HG03571 (cell line): ENCODE measurements at regions not wholly inside any gene's neighbourhood (a gene's known extent, or its start where the extent isn't known, plus 50 kb on each side); places are given as distances from the start of the nearest gene placed in this dataset.

ENCODE experiments used
- ATAC-seq: cut with Tn5 transposase; IDR thresholded peaks from one replicate; pipeline ENCODE4 v1.9.1; 2021; ENCODE audit not compliant: unreplicated experiment

DNA sequence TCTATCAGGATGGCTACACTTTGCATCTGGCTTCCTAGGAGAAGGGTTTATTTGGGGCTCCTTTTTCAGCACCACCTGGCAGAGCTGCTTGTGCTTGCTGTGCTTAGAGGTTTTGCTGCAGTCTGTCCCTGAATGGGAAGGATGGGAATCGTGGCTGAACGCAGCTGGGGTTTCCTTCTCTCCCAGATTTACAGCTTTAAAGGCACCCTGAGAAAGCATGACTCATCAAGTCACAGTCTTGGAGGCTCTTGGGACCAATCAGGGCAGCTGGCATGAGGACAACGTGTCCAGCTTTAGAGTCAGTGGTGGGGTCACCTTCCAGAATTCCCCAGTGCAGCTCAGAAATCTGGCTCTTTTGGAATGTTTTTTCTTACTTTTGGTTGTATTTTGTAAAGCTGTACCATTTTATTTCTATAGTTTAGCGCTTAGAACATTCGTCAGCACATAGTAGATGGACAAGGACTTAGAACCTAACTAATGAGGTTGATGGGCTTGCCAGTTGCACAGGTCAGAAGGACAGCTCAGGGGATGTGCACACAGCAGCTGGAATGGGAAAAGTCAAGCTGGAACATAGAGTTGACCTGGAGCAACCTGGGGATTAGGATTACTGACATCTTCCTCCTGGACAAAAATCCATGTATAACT is 222.6 kb downstream of the PRDM2 start:
- ATAC-seq, result no peak

DNA sequence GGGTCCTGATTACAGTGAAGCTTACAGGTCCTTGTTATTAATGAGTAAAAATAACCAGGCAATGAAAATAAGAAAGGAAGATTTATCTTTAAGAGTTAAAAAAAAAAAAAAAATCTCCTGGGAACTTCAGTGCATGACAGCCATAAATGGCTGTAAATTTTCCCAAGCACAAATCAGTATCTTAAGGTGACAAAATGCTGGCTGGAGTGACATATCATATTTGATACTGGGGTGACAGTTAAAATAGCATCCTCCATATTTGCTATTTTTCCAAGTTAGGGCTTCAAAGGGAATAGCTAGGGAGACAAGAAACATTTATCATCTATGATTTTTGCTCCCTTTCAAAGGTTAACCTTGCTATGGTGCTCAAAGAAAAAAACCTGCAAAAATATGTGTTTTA is 226.6 kb downstream of the PRDM2 start:
- ATAC-seq, result no peak

DNA sequence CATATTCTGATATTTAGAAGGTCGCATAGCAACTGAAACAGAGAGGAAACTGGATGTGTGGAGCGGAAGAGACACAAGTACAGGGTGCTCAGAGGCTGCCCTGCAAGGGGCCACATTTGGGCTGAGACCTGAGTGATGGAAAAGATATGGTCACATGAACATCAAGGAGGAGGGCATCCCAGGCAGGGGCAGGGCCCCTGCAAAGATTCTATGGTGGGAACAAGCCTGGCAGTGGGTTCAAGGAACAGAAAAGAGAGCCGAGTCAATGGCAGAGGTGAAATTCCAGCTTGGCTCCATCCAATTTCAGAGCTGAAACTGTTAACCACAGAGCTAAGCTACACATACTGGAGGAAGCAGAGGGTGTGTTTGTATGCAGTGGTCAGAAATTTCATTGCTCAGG is 227.7 kb downstream of the PRDM2 start:
- no peak for ATAC-seq

DNA sequence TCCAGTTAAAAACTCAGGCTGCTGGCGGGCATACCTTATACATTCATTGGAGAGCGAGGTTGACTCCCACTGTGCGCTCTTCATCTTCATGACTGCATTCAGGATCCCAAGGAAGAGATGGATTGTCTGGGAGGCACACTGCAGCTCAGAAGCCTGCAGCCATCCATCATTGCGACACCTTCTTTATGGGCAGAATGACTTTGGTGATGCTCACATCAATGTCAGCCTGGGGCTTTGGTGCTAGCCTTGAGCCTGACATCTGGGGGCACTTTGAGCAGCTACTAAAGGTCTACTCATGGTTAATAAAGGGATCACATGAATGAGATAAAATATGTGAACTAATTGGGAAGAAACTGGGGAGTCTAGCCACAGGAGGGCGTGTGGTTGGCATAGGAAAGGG is 229.3 kb downstream of the PRDM2 start:
- no peak for ATAC-seq

DNA sequence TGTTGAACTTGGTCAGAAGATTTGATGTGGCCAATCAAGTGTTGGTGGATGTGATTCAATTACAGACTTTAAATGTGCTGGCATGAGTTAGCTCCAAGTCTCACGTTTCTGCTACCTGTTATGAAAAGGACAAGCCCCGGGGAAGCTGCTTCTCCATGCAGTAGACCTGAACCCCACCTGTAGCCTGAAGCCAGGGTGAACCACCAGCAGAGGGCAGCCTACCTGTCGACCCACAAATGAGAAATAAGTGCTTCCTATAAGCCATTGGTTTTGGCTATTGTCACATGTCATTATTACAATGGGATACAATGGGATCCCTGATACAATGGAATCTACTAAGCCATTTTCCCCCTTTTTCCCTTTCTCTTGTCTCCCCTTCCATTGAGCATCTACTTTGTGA is 230.2 kb downstream of the PRDM2 start:
- no peak for ATAC-seq

DNA sequence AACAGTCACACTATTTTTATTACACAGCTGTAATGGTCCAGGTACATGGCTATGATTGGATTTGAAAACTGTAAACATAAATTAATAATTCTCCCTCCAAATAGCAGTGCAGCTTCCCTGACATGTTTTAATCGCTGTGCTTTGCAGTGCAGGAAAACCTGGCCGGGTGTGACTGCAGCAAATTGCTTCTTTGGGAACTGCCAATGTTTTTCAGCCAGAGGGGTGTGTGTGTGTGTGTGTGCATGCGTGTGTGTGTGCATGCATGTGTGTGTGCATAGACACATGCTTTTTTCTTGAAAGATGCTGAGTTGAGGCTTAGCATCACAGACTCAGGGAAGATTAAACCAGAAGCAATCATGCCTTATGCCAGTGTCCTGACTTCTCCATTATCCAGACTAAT is 231.2 kb downstream of the PRDM2 start:
- no peak for ATAC-seq

DNA sequence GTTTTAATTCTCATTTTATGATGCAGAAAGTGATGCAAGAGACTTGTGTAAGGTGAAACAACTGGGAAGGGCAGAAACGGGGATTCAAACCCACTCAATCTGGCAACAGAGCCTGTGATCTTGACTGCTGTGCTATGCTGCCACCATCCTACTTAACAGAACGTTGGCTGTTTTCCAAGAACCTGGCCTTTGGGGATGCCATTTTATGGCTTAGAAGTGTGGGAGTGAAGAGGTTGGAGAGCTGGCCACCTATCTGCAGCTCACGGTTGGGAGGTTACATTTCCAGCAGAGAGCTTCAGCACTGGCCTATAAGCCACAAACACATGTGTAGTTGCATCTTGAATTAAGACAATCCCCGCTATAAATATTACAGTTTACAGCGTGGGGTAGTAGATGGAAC is 235.3 kb downstream of the PRDM2 start:
- no peak for ATAC-seq

DNA sequence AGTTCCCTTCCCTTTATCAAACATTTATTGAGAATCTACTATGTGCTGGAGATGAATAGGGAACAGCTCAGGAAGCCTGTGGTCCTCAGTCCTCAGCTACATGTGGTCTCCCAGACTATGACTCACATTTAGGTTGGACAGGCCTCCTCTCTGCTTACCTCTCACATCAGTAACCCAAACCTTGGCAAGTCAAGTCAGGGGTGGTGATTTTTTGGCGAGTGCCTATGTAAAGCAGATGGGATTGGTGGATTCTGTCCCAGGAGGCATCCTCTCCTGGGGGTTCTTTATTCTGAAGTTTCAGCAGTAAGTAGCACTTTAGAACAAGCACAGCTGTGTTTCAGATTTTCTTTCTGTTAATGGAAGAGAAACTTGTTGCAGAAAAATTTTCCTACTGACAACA is 241.3 kb downstream of the PRDM2 start:
- no peak for ATAC-seq

DNA sequence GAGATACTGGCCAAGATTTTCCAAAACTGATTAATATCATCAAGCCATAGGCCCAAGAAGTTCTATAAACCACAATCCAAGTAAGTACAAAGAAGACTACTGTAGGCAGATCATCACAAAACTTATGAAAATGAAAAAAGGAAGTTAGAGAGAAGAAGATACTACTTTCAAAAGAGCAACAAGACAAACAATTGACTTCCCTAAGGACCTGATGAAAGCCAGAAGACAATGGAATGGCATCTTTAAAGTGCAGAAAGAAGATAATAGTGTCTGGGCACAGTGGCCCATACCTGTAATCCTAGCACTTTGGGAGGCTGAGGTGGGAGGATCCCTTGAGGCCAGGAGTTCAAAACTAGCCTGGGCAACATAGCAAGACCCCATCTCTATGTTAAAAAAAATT is 243.1 kb downstream of the PRDM2 start:
- ATAC-seq, result no peak

DNA sequence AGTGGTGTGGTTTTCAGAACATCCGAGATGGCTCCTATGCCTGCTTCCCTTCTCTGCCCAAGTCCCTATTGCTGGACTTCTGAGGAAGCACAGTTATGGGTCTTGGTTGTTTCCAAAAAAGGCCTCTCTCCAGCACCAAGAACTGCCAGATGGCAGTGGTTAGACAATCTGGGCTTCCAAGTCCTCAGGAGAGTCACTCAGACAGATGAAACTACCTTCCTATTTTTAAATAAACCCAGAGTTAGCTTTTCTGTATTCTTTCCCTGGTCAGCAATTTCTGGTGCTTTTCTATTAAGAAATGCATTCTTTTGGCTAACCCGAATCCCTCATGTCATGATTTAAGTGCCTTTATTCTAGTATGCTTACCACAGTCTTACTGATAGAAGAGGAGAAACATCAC is 245.9 kb downstream of the PRDM2 start:
- no peak for ATAC-seq

DNA sequence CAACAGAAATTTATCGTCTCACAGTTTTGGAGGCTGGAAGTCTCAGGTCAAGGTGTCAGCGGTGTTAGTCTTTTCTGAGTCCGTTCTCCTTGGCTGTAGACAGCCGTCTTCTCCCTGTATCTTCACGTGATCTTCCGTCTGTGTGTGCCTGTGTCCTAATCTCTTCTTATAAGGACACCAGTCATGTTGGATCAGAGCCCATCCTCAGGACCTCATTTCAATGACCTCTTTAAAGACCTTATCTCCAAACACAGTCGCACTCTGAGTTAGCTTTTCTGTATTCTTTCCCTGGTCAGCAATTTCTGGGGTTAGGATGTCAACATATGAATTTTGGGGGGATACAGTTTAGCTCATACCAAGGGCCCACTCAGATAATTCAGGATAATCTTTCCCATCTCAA is 247.7 kb downstream of the PRDM2 start:
- no peak for ATAC-seq

DNA sequence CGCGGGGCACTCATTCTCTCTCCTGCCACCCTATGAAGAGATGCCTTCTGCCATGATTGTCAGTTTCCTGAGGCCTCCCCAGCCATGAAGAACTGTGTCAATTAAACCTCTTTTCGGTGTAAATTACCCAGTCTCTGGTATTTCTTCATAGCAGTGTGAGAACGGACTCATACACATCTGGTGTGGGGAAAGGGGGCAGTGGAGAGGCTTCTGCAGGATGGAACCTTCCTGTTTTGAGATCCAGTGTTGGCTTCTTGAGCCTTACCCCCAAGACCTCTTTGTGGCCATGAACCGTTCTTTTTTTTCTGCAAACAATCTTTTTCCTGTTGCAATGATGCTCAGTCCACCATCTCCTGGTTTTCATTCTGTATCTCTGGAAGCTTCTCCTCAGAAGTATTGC is 248.4 kb downstream of the PRDM2 start:
- no peak for ATAC-seq

DNA sequence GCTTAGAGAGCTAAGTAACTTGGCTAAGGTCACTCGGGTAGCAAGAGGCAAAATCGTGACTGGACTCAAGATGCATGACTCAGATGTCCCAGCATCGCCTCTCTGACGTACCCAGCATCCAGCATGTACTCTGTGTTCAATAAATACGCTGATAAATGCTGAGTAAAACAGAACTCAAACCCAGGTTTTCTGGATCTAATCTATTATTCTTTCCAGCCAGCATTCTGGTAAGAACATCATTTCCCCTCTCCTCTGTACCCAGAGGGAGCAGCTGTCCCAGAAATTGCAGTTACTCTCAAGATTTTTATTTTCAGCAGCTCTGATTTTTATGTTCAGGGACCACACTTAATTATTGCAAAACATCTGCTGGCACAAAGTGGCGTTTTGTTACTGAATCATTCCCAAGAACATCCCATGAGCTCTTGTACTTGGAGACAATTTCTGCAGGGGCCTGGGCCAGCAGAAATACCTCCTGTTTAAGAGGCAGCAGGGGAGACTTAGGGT is 249.0 kb downstream of the PRDM2 start:
- ATAC-seq, result no peak

DNA sequence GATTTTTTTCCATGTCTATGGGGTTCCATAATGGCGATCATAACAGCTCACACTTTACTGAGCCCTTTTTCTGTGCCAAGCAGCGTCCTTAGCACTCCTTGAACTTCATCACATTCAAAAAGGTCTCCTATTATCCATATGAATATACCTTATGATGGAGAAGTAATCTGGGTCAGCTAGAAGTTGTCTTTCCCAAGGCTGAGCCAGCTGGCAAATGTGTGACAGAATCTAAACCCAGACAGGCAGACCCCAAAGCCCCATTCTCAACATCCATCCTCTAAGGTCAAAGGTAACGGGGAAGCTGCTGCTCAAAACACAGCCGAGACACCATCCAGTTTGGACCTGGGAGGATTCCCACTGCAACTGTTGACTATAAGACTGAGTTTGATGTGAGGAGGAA is 249.6 kb downstream of the PRDM2 start:
- no peak for ATAC-seq

DNA sequence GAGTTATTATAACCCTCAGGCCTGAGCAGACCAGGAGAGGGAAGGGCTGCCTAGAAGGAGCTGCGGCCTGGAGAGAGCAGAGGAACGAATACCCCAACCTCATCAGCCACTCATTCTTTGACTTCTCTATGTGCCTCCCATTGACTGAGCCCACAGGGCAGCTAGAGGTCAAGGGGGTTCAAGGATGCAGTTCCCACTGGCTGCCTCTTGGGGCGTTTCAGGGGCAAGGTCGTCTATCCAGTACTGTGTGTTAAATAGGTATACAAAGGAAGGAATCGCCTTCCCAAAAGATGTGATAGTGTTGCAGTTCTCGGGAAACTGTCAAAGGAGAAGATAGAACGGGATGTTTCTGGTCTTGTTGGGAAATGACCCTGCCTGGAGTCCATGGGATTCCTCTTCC is 250.6 kb downstream of the PRDM2 start:
- no peak for ATAC-seq

DNA sequence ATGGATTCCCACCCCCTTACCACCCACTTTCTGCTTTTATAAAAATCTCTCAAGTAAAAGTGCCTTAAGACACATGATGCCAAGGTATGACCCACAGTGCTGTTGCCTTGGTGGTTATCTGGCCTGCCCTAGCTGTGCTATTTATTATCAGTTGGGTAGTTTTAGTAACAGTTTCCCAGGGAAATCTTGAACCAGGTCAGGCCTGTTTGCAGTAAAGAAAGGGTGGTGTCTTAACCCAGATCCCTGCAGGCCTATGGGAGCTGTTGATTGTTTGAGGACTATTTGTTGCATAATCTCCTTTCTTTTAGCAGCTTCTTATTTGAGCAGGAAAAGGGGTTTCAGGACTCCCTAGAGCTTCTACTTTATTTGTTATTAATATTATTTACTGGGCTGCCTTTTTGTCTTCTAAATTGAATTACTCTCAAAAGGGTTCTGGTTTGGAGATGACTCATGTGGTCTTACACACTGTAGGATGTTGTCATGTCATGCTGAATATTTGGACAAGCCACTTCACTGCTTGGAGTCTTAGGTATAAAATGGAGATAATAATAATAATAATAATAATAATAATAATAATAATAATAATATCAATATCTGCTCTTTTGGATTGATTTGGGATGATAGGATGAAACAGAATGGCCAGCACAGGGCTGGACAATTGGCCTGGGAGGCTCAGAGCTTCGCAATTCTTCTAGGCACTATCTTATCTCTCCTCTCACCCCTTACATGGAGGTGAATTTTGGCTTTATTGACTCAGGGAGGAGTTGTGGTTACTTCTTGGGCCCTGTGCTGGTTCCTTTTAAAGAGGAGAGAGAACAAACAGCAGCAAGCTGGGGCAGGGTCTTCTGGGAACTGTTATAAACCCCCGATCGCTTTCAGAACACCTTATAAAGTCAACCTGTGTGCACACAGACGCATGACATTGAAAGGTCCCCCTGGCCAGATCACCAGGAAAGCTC is 252.1 kb downstream of the PRDM2 start:
- no peak for ATAC-seq

DNA sequence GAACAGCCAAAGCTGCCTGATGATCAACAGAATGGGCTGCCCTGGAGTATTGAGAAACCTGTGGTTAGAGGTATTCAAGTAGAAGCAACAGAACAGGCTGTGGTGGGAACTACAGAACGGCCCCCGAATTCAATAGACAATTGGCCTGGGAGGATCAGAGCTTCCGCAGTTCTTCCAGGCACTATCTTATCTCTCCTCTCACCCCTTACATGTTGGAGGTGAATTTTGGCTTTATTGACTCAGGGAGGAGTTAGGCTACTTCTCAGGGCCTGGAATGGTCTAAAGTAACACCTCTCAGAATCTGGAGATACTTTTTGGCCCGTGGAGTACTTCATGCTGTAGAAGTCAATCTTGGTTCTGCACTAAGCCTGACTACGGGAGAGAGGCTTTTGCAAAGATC is 253.0 kb downstream of the PRDM2 start:
- no peak for ATAC-seq

DNA sequence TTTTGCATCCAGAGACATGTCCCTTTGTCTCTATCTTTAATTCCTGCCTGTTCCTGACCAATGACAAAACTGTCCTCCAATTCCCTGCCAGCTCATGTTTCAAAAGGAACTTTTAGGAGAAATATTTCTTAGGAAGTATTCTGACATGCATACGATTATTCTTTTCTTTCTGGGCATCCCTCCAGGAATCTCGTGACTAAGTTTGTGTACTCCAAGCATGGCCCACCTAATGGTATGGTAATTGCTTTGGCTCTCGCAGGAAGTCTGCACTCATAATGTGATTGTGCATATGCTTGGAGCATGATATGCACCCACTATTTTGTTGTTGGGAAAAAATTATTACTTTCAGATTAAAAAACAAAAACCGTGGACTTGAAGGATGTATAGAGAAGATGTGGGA is 256.4 kb downstream of the PRDM2 start:
- no peak for ATAC-seq

DNA sequence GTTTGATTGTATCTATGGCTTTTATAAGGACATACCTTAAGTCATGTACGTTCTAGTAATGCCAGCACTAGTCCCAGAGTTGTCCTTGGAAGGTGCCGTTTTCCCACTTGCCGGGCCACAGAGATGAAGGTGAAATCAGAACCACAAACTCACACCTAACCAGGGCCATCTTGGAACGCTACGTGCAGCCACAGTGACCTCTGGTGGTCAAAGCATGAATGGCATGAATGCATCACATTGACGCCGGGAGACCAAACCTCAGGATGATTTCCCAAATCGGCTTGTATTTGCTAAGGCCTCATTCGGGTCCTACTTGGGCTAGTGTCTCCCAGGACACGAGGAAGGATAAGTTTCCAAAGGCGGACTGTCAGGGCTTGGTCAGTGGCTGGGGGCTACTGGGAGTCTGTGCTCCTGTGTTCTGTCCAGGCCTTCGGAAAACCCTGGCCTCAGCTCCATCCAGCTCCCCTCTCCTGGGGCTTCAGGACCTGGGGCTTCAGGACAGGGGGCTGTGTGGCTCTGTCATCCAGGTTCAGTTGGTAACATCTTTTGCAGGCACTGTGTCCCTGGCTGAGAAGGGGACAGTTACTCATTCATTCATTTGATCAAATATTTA is 260.5 kb downstream of the PRDM2 start:
- no peak for ATAC-seq

DNA sequence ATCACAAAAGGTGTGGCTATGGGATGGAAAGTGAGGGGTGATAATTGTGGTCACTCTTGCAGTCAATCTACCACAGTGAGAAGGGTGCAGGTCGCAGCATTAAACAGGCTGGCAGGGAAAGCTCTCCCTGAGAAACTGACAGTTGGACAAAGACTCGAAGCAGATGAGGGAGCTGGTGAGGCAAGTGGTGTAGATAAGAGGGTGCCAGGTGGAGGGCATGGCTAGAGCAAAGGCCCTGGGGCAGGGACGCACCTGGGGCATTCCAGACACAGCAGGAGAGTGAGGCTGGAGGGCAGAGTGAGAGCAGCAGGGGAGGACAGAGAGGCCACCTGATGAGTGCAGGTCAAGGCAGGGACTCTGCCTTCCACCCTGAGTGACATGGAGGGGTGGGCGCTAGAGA is 264.8 kb downstream of the PRDM2 start:
- ATAC-seq, result no peak

DNA sequence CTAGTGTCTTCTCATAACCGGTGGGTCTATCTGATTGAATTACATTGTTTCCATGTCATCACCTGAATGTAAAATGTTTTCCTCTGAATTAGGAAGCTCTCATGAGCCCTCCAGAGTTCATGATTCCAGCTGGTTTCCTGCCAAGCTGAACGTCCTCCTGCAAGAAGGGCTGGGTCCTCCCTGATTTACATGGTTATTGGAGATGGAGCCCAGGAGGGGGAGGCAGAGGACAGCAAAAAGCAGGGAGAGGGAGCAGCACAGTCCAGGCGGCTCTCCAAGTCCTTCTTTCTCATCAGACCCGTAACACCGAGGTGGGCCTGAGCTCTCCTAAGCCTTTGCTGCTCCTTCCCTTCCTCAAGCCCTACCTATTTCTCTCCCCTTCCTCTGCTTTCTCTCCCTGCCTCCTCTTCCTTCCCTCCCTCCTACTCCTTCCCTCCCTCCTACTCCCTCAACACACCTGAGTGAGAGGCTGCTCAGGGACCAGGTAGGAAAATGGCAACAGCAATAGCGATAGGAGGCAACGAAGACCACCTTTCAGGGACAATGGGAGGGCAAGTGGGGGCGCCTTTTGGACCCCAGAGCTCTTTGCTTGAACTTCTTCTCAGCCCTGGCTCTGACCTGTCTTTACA is 265.9 kb downstream of the PRDM2 start:
- no peak for ATAC-seq
